ENCODE measurements at regions not wholly inside any gene's neighbourhood (a gene's known extent, or its start where the extent isn't known, plus 50 kb on each side); places are given as distances from the start of the nearest gene placed in this dataset.

DNA sequence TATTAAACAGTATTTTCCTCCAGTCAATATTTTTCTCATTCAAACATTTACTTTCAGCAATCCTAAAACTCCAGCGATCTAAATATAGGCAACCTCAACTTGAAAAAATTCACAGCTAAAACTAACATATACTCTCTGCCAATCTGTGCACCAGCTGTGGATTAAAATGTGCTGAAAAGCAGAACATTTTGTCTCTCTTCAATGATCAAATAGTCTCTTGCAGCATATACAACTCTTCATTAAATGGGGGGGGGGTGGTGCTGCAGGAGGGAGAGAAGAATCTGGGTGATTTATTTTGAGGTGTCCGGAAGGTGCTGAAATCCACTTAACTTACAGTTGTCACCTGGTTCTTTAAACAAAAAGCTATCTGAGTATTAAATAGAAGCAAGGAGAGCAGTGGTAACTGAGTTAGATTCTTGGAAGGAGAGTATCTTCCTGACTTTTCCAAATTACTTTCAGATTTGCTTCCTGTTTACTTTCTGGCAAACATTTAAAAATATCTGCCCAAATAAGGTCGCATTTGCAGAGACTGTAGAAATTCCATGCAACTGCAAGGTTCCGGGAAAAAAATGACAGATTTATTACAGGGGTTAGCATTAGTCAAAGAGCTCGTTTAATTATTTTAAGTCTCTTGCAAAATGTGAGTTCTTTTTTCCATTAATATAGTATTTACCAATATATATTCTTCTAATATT lies 904.7 kb upstream of the ACVR2A start:
- H3K4me1 Mint-ChIP-seq: peaks cover 23% of the 10 kb centered on the region
- H3K27ac Mint-ChIP-seq: peak overlapping the region; percentile 54 to 92 (median 80)
- H3K36me3 Mint-ChIP-seq (ENCODE audit: low read depth): no peaks in the 10 kb centered on the region
- H3K4me3 Mint-ChIP-seq: peak overlapping the region; percentile 36 to 39 (median 38)
- H3K27me3 Mint-ChIP-seq (ENCODE audit: low read depth): no peaks in the 10 kb centered on the region
- TF ChIP-seq, protein P1, sequence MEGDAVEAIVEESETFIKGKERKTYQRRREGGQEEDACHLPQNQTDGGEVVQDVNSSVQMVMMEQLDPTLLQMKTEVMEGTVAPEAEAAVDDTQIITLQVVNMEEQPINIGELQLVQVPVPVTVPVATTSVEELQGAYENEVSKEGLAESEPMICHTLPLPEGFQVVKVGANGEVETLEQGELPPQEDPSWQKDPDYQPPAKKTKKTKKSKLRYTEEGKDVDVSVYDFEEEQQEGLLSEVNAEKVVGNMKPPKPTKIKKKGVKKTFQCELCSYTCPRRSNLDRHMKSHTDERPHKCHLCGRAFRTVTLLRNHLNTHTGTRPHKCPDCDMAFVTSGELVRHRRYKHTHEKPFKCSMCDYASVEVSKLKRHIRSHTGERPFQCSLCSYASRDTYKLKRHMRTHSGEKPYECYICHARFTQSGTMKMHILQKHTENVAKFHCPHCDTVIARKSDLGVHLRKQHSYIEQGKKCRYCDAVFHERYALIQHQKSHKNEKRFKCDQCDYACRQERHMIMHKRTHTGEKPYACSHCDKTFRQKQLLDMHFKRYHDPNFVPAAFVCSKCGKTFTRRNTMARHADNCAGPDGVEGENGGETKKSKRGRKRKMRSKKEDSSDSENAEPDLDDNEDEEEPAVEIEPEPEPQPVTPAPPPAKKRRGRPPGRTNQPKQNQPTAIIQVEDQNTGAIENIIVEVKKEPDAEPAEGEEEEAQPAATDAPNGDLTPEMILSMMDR (IDR thresholded peaks at IDR 0.05; ENCODE audit: unreplicated experiment in 3 of 3): no peak
- peaks cover 3% of the 10 kb centered on the region for H3K9me3 Mint-ChIP-seq

DNA sequence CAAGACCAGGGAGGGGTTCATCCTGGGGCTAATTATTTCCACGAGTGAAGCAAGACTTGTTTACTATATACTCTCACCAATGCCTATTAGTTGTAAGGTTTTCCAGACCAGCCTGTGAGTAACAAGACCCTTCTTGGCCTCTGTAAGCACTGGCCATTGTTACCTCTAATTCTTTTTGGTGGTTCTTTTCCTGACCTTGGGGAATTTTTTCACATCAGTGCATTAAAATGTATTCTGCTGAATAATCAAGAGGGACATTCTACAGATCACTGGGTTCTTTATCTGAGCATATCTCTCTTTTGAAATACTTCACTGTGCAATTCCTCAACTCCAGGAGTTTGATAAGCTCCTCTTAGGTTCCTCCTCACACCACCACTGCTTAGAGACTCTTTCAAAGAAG lies 909.9 kb upstream of the ACVR2A start:
- TF ChIP-seq, protein P1 (IDR thresholded peaks at IDR 0.05; ENCODE audit: unreplicated experiment in 3 of 3): no peak
- Mint-ChIP-seq H3K36me3 (ENCODE audit: low read depth) (peaks cover 4% of the 10 kb centered on the region), H3K4me3 (no peak overlapping the region), H3K9me3 (peaks cover 28% of the 10 kb centered on the region), H3K27me3 (ENCODE audit: low read depth) (no peaks in the 10 kb centered on the region), H3K27ac (no peak overlapping the region), H3K4me1 (peaks cover 7% of the 10 kb centered on the region)

DNA sequence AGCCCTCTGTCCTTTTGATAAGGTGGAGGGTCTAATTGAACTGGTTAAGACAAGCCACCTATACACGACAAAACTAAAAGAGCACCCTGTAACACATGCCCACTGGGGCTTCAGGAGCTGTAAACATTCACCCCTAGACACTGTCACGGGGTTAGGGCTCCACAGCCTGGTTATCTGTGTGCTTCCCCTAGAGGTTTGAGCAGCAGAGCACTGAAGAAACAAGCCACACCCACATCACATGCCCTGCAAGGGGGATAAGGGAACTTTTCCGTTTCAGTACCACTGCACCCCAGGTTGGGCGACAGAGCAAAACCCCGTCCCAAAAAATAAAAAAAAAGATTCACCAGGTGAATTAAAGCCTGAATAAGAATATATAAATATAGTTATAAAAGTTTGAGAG lies 913.7 kb upstream of the ACVR2A start:
- no peak overlapping the region for H3K4me3 Mint-ChIP-seq
- no peaks in the 10 kb centered on the region for H3K27me3 Mint-ChIP-seq (ENCODE audit: low read depth)
- peaks cover 26% of the 10 kb centered on the region for H3K9me3 Mint-ChIP-seq
- peak overlapping the region in 1 of 3 experiments; percentile 59 for H3K27ac Mint-ChIP-seq
- TF ChIP-seq, protein P1 (IDR thresholded peaks at IDR 0.05; ENCODE audit: unreplicated experiment in 3 of 3): no peak
- peaks cover 16% of the 10 kb centered on the region for H3K4me1 Mint-ChIP-seq
- peaks cover 4% of the 10 kb centered on the region for H3K36me3 Mint-ChIP-seq (ENCODE audit: low read depth)

DNA sequence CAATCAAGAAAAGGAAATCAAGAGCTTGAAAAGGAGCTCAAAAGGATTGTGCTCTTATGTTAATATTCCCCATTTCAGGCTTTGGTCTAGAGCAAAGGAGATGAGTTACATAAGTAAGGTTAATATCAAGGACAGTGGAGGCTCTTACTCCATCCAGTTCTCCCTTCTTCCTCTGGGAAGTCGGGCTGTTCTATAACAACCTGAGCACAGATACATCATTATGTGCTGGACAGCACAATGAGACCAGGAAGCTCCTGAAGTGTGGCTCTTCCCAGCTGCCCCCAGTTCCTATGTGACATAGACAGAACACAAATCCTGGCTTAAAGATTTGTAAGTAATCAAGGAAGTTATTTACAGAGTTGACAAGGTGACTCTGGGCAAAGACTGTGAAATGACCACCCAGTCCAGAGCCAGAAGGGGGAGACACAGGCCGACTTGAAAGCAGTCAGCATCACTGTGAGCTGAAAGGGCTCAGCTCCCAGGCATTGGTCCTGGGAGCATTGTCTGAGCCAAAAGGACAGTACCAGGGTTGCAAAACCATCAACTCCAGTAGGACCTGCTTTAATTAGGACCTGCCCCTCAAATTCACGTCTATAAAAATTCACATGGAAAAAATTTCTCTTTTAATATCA lies 917.6 kb upstream of the ACVR2A start:
- H3K4me3 Mint-ChIP-seq: no peak overlapping the region
- no peaks in the 10 kb centered on the region for H3K36me3 Mint-ChIP-seq (ENCODE audit: low read depth)

DNA sequence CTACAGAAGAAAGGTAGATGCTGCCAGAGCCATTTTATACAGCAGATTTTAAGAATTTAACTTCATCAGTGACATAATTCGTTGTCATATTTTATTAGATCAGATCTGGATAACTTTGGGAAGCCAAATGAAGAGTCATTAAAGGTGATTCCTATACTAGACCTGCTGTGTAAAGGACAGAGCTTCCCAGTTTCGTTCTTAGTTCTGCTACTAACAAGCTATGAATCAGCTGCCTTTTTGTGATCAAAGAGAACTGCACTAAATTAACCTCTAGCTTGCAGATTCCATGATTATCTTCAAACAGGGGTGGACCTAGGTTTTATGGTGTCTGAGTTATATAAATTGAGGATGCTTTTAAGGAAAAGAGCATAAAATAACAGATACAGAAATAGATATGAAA lies 926.5 kb upstream of the ACVR2A start:
- Mint-ChIP-seq H3K4me3 (no peak overlapping the region), H3K27me3 (ENCODE audit: low read depth) (peaks cover 3% of the 10 kb centered on the region), H3K36me3 (ENCODE audit: low read depth) (no peaks in the 10 kb centered on the region), H3K4me1 (no peaks in the 10 kb centered on the region), H3K9me3 (no peaks in the 10 kb centered on the region), H3K27ac (no peak overlapping the region)
- TF ChIP-seq, protein P1 (IDR thresholded peaks at IDR 0.05; ENCODE audit: unreplicated experiment in 3 of 3): no peak

More for the DNA sequence above, 917.6 kb upstream of the ACVR2A start:
- Mint-ChIP-seq H3K4me1 (peaks cover 16% of the 10 kb centered on the region), H3K9me3 (no peaks in the 10 kb centered on the region), H3K27me3 (ENCODE audit: low read depth) (peaks cover 3% of the 10 kb centered on the region), H3K27ac (peak overlapping the region in 1 of 3 experiments; percentile 45)
- TF ChIP-seq, protein P1 (IDR thresholded peaks at IDR 0.05; ENCODE audit: unreplicated experiment in 3 of 3): peak; percentile 60 to 68 (median 62)
